NCI-H2029 (cell line): ENCODE measurements at regions not wholly inside any gene's neighbourhood (a gene's known extent, or its start where the extent isn't known, plus 50 kb on each side); places are given as distances from the start of the nearest gene placed in this dataset.
A peak's percentile ranks its signal among the peaks of the same experiment; 100 is the strongest.

ENCODE experiments used
- DNase-seq: peaks from one replicate; lab custom pipeline; 2025; lab: John Stamatoyannopoulos, UW

- DNase-seq = peak; percentile 97
Observed at GRCh38 chr1:37391211-37392011, 83.0 kb upstream of the ZC3H12A start.

GRCh38 chr1:37392051-37392450 is 82.3 kb upstream of the ZC3H12A start:
- DNase-seq = no peak

- DNase-seq = peak; percentile 98
Observed at GRCh38 chr1:37393173-37394120, 80.9 kb upstream of the ZC3H12A start.

- DNase-seq = no peak
Observed at GRCh38 chr1:37394574-37395464, 79.6 kb upstream of the ZC3H12A start.

- DNase-seq = no peak
Observed at GRCh38 chr1:37398096-37398495, 76.3 kb upstream of the ZC3H12A start.

- DNase-seq = no peak
Observed at GRCh38 chr1:37399205-37399604, 75.2 kb upstream of the ZC3H12A start.

- DNase-seq = no peak
Observed at GRCh38 chr1:37399830-37400464, 74.4 kb upstream of the ZC3H12A start.

GRCh38 chr1:37400466-37401225 is 73.7 kb upstream of the ZC3H12A start:
- DNase-seq = no peak

GRCh38 chr1:37403166-37403565 is 71.2 kb upstream of the ZC3H12A start:
- DNase-seq = no peak

- DNase-seq = no peak
Observed at GRCh38 chr1:37404711-37405110, 69.7 kb upstream of the ZC3H12A start.

GRCh38 chr1:37410105-37410504 is 64.3 kb upstream of the ZC3H12A start:
- DNase-seq = no peak

- no peak for DNase-seq
Observed at GRCh38 chr1:37410815-37411214, 63.6 kb upstream of the ZC3H12A start.

- DNase-seq = no peak
Observed at GRCh38 chr1:37415611-37416244, 58.7 kb upstream of the ZC3H12A start.

- DNase-seq = no peak
Observed at GRCh38 chr1:37420456-37420855, 53.9 kb upstream of the ZC3H12A start.

GRCh38 chr1:37423810-37424209 is 50.6 kb upstream of the ZC3H12A start:
- DNase-seq = no peak

- DNase-seq = no peak
Observed at GRCh38 chr1:37424523-37424922, 49.9 kb upstream of the ZC3H12A start.
